Endothelial cell of umbilical vein (primary cell): ENCODE measurements at regions not wholly inside any gene's neighbourhood (a gene's known extent, or its start where the extent isn't known, plus 50 kb on each side); places are given as distances from the start of the nearest gene placed in this dataset.
A peak's percentile ranks its signal among the peaks of the same experiment; 100 is the strongest.

Experiments used
- BruUV-seq: library from RNA; stranded (reverse); fragments of 400-500 nt; replicated peaks from 2 replicates; lab custom pipeline; 2021; lab: Mats Ljungman, UMichigan
- CTCF ChIA-PET: fragments of 300-600, 350-600 bp; sonication (Branson Sonifier 250); formaldehyde crosslinking; loops from one replicate; lab custom pipeline; 2021; ENCODE audit warnings: antibody characterized with exemption, inconsistent platforms; lab: Charles Lee
- POLR2A ChIA-PET: fragments of 300-600, 350-600 bp; sonication (Branson Sonifier 250); formaldehyde crosslinking; loops from one replicate; lab custom pipeline; 2021; ENCODE audit warnings: antibody characterized with exemption, inconsistent platforms; lab: Charles Lee
- DNase-seq: peaks from one replicate; pipeline ENCODE4 v3.0.0-alpha.2; 2011; ENCODE audit warnings: low read depth, low spot score
- FAIRE-seq: peaks from 2 replicates; lab custom pipeline; 2011; peaks lifted over from hg19 to GRCh38; lab: Jason Lieb, UNC
- H2AFZ ChIP-seq: 2 replicates; pipeline ENCODE4 v1.6.0; 2012; ENCODE audit warnings: low read depth, low read length, control low read depth, inconsistent platforms
- H3K27ac ChIP-seq: 2 replicates; pipeline ENCODE4 v1.5.1; 2011; ENCODE audit warnings: low read depth, mild to moderate bottlenecking, control low read depth, low read length, moderate library complexity; ENCODE audit not compliant: insufficient read depth
- H3K27me3 ChIP-seq, 2 experiments: 2 replicates each; pipeline versions ENCODE4 v1.6.0 to v1.6.1; 2011; ENCODE audit warnings: low read length in 2 of 2, mixed read lengths in 1 of 2; ENCODE audit not compliant: control insufficient read depth in 2 of 2, insufficient read depth in 2 of 2
- H3K36me3 ChIP-seq, 2 experiments: 2 replicates in 1 of 2; 3 replicates in 1 of 2; pipeline ENCODE4 v1.5.1; 2011; ENCODE audit warnings: low read length in 2 of 2, mild to moderate bottlenecking in 1 of 2, moderate library complexity in 1 of 2; ENCODE audit not compliant: control insufficient read depth in 2 of 2, insufficient read depth in 2 of 2; ENCODE audit errors: extremely low read depth in 1 of 2
- H3K4me1 ChIP-seq: 3 replicates; pipeline ENCODE4 v1.5.1; 2011; ENCODE audit warnings: mild to moderate bottlenecking, low read length; ENCODE audit not compliant: control insufficient read depth, insufficient read depth; ENCODE audit errors: extremely low read depth
- H3K4me2 ChIP-seq: 2 replicates; pipeline ENCODE4 v1.6.1; 2011; ENCODE audit warnings: low read length, control low read depth, mixed read lengths; ENCODE audit not compliant: insufficient read depth
- H3K4me3 ChIP-seq, 3 experiments: fragments of 200-600 bp in 1 of 3; sonication (generic), shearing (Covaris generic) in 1 of 3; replicated peaks in 1 of 3; 2 replicates each; pipeline ENCODE4 v1.5.1; 2011 to 2016; ENCODE audit warnings: control low read depth in 3 of 3, low read length in 3 of 3, mild to moderate bottlenecking in 2 of 3, inconsistent platforms in 1 of 3, low read depth in 1 of 3, moderate library complexity in 1 of 3; ENCODE audit not compliant: insufficient read depth in 1 of 3
- H3K79me2 ChIP-seq: 2 replicates; pipeline ENCODE4 v1.6.0; 2012; ENCODE audit warnings: low read length, inconsistent platforms; ENCODE audit not compliant: control insufficient read depth, insufficient read depth
- H3K9ac ChIP-seq: replicated peaks from 2 replicates; pipeline ENCODE3; 2011; ENCODE audit warnings: low read length, control low read depth; ENCODE audit not compliant: insufficient read depth; ENCODE audit errors: extremely low read depth
- H3K9me1 ChIP-seq: replicated peaks from 3 replicates; pipeline ENCODE4 v1.6.0; 2011; ENCODE audit warnings: mild to moderate bottlenecking, low read length; ENCODE audit not compliant: control insufficient read depth, insufficient read depth; ENCODE audit errors: extremely low read depth
- H3K9me3 ChIP-seq: replicated peaks from 2 replicates; pipeline ENCODE4 v1.5.1; 2012; ENCODE audit warnings: low read length, inconsistent platforms; ENCODE audit not compliant: control insufficient read depth, insufficient read depth
- H4K20me1 ChIP-seq: replicated peaks from 2 replicates; pipeline ENCODE3; 2011; ENCODE audit warnings: mild to moderate bottlenecking, low read length; ENCODE audit not compliant: control insufficient read depth, insufficient read depth; ENCODE audit errors: extremely low read depth
- EZH2 ChIP-seq: IDR thresholded peaks from 2 replicates; pipeline ENCODE4 v1.6.1; 2012; ENCODE audit warnings: borderline replicate concordance, low read depth, mild to moderate bottlenecking, moderate library complexity, low read length, inconsistent platforms; ENCODE audit not compliant: severe bottlenecking
- FOS ChIP-seq: IDR thresholded peaks from 2 replicates; pipeline ENCODE4 v1.6.1; 2011; ENCODE audit warnings: mild to moderate bottlenecking, low read length, moderate library complexity, borderline replicate concordance; ENCODE audit not compliant: insufficient read depth
- GATA2 ChIP-seq: IDR thresholded peaks from 2 replicates; pipeline ENCODE4 v1.7.0; 2011; ENCODE audit warnings: low read depth, mild to moderate bottlenecking, moderate library complexity, mixed read lengths, low read length; ENCODE audit not compliant: insufficient read length, insufficient read depth
- JUN ChIP-seq: IDR thresholded peaks from 2 replicates; pipeline ENCODE4 v1.6.1; 2011; ENCODE audit warnings: borderline replicate concordance, low read depth; ENCODE audit not compliant: insufficient read length, insufficient read depth
- dilution Hi-C: fragments of 300-500 bp; cut with MboI; formaldehyde crosslinking; loops from one replicate; pipeline ENCODE4 v1.15.0; 2019; ENCODE audit warnings: low sequenced_read_pairs; ENCODE audit not compliant: extremely low pct_ligation_motif_present
- intact Hi-C: fragments of 100-400 bp; cut with micrococcal nuclease; formaldehyde crosslinking; loops from one replicate; pipeline ENCODE4 v1.10.0; 2022

DNA sequence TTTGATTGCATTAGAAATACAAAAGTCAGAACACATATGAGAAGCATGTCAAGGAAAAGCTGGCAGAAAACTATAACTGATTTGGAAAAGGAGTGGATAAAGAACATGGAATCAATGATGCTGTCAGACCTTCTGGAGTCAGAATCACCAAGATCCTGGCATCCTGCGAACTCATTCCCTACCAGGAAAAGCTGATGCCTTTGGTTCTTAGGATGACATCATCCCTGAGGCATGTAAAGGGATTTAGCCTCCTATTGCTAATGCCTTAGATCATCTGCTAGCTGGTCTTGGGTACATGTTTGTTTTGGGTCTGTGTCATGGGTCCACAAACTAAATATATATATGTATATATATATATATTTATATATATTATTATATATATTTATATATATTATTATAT, 680.7 kb downstream of the EPHA4 start:
- ChIA-PET CTCF (interaction anchor here (1.5 kb wide), 1 partner anchor 9 kb away, joined by 4 read pairs; no protein-coding TSS in a partner anchor), POLR2A (no interaction called here)
- FAIRE-seq (peak; percentile 18), DNase-seq (peak; percentile 5)
- Histone ChIP-seq H3K4me2 (no peak overlapping the region), H3K36me3 (no peaks in the 10 kb centered on the region), H3K27ac (no peak overlapping the region), H3K4me3 (no peak overlapping the region), H3K9ac (no peak overlapping the region), H3K9me3 (no peaks in the 10 kb centered on the region), H3K9me1 (no peaks in the 10 kb centered on the region), H2AFZ (no peak overlapping the region), H3K27me3 (no peaks in the 10 kb centered on the region), H4K20me1 (no peaks in the 10 kb centered on the region), H3K79me2 (no peaks in the 10 kb centered on the region), H3K4me1 (no peaks in the 10 kb centered on the region)
- TF ChIP-seq JUN (peak; percentile 42), GATA2 (no peak)
- dilution Hi-C loops (no loop called here), intact Hi-C loops (no loop called here)
- no TSS peak for BruUV-seq

DNA sequence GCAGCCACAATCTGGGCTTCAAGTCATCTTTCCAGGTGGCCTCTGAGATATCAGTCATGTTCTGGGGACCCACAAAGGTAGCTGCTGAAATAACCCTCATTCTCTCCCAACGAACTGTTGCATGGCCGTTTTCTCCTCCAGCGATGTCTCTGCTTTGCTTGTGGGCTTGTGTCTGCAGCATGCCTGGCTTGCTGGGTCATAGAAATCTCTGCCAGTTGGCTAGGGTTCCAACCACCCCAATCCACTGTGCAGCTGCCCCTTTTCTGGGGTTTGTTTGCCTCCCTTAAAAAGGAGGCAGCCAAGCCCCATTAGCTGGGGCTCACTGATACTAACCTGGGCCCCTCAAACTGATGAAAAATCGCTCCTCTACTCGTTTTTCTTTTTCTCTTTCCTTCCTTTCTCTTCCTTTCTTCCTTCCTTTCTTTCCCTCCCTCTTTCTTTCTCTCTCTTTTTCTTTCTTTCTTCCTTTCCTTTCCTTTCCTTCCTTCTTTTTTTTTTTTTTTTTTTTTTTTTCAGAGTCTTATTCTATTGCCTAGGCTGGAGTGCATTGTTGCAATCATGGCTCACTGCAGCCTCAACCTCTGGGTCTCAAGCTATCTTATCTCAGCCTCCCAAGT, 680.0 kb downstream of the EPHA4 start:
- intact Hi-C loops, result no loop called here
- TF ChIP-seq FOS, result no peak
- TF ChIP-seq EZH2, result no peak
- no peak overlapping the region for H3K27ac ChIP-seq
- no peaks in the 10 kb centered on the region for H3K79me2 ChIP-seq
- H3K4me3 ChIP-seq, result no peak overlapping the region
- H3K9ac ChIP-seq, result no peak overlapping the region
- CTCF ChIA-PET, result interaction anchor here (1.5 kb wide), 1 partner anchor 9 kb away, joined by 4 read pairs; no protein-coding TSS in a partner anchor
- H3K27me3 ChIP-seq, result no peaks in the 10 kb centered on the region
- no peaks in the 10 kb centered on the region for H3K36me3 ChIP-seq
- no peak for FAIRE-seq
- no peaks in the 10 kb centered on the region for H3K4me1 ChIP-seq
- POLR2A ChIA-PET, result no interaction called here
- no peaks in the 10 kb centered on the region for H3K9me1 ChIP-seq
- H3K4me2 ChIP-seq, result no peak overlapping the region
- no peak for DNase-seq
- H4K20me1 ChIP-seq, result no peaks in the 10 kb centered on the region
- no peaks in the 10 kb centered on the region for H3K9me3 ChIP-seq
- dilution Hi-C loops, result no loop called here
- H2AFZ ChIP-seq, result no peak overlapping the region
- no TSS peak for BruUV-seq
